ENCODE measurements at regions not wholly inside any gene's neighbourhood (a gene's known extent, or its start where the extent isn't known, plus 50 kb on each side); places are given as distances from the start of the nearest gene placed in this dataset.

DNA sequence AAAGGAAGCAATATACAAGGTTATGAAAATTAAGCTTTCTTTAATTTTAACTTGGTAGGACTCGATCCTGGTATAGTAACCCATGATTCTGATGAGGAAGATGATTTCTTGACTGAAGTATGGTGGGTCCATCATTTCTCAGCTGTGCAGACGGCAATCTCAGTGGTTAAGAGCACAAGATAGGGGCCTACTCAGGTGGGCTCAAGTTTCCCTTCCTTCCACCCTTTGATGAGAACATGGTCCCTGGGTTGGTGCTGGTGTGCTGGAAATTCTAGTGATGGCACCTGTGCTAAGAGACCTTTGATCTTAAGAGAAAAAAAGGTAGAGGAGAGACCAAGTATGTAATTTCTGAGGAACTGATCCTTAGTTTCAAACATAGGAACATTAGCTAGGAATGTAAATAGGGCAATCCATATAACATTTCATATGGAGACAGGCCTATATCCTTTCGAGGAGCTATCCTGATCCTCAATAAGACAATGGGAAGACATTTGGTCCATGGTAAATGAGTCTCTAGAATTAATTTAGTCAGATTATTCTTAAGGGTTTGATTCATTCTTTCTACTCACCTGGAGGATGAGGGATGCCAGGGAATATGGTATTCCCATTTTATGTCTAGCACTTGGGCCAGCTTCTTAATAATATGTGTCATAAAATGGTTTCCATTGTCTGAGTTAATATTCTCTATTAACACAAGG lies 104.5 kb upstream of the NECTIN3 start:
- TF ChIP-seq, protein P1, sequence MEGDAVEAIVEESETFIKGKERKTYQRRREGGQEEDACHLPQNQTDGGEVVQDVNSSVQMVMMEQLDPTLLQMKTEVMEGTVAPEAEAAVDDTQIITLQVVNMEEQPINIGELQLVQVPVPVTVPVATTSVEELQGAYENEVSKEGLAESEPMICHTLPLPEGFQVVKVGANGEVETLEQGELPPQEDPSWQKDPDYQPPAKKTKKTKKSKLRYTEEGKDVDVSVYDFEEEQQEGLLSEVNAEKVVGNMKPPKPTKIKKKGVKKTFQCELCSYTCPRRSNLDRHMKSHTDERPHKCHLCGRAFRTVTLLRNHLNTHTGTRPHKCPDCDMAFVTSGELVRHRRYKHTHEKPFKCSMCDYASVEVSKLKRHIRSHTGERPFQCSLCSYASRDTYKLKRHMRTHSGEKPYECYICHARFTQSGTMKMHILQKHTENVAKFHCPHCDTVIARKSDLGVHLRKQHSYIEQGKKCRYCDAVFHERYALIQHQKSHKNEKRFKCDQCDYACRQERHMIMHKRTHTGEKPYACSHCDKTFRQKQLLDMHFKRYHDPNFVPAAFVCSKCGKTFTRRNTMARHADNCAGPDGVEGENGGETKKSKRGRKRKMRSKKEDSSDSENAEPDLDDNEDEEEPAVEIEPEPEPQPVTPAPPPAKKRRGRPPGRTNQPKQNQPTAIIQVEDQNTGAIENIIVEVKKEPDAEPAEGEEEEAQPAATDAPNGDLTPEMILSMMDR (IDR thresholded peaks at IDR 0.05), result no peak
- no peak for TF ChIP-seq POLR2A (IDR thresholded peaks at IDR 0.05)
